IMR-90 (cell line): ENCODE measurements at regions not wholly inside any gene's neighbourhood (a gene's known extent, or its start where the extent isn't known, plus 50 kb on each side); places are given as distances from the start of the nearest gene placed in this dataset.

ENCODE experiments used
- ATAC-seq: fragments of 200-7000 bp; cut with Tn5 transposase; 2 replicates; pipeline ENCODE4 v1.9.1; 2020; ENCODE audit warnings: low read depth, mild to moderate bottlenecking, moderate library complexity
- BruUV-seq: library from RNA; stranded (reverse); fragments of 400-500 nt; replicated peaks from 2 replicates; lab custom pipeline; 2021; lab: Mats Ljungman, UMichigan
- CTCF ChIA-PET: fragments of 300-600 bp; formaldehyde crosslinking; extraction: SDS; loops from one replicate; lab custom pipeline; 2021; ENCODE audit warnings: antibody characterized with exemption; lab: Yijun Ruan, JAX
- POLR2A ChIA-PET: fragments of 300-600 bp; sonication (Branson Sonifier 250); formaldehyde crosslinking; loops from one replicate; lab custom pipeline; 2022; ENCODE audit warnings: antibody characterized with exemption; ENCODE audit not compliant: unreplicated experiment; lab: Charles Lee
- DNase-seq: peaks from one replicate; pipeline ENCODE4 v3.0.0; 2013
- H2AFZ ChIP-seq: replicated peaks from 2 replicates; pipeline ENCODE3; 2013; ENCODE audit warnings: low read length, mild to moderate bottlenecking; ENCODE audit not compliant: poor library complexity
- H2AK5ac ChIP-seq: 2 replicates; pipeline ENCODE4 v1.6.1; 2013; ENCODE audit warnings: low read depth, low read length, inconsistent platforms
- H2AK9ac ChIP-seq: replicated peaks from 2 replicates; pipeline ENCODE3; 2013; ENCODE audit warnings: mild to moderate bottlenecking, low read depth, low read length, moderate library complexity; ENCODE audit not compliant: poor library complexity
- H2BK120ac ChIP-seq: 2 replicates; pipeline ENCODE4 v1.6.1; 2013; ENCODE audit warnings: low read depth, low read length, inconsistent platforms
- H2BK15ac ChIP-seq: 3 replicates; pipeline ENCODE4 v1.6.1; 2013; ENCODE audit warnings: low read depth, low read length, inconsistent platforms
- H2BK20ac ChIP-seq: 2 replicates; pipeline ENCODE4 v1.6.1; 2013; ENCODE audit warnings: low read depth, mild to moderate bottlenecking, inconsistent platforms, low read length, moderate library complexity
- H2BK5ac ChIP-seq: 2 replicates; pipeline ENCODE4 v1.6.1; 2013; ENCODE audit warnings: mild to moderate bottlenecking, low read depth, low read length, inconsistent platforms; ENCODE audit not compliant: poor library complexity, severe bottlenecking
- H3K14ac ChIP-seq: replicated peaks from 2 replicates; pipeline ENCODE4 v1.6.1; 2013; ENCODE audit warnings: low read depth, low read length, inconsistent platforms
- H3K18ac ChIP-seq: 2 replicates; pipeline ENCODE4 v1.6.1; 2013; ENCODE audit warnings: low read depth, low read length, control low read depth
- H3K23ac ChIP-seq: 2 replicates; pipeline ENCODE4 v1.6.1; 2013; ENCODE audit warnings: low read depth, low read length, inconsistent platforms
- H3K27ac ChIP-seq: 2 replicates; pipeline ENCODE4 v1.5.1; 2013; ENCODE audit warnings: mild to moderate bottlenecking, control low read depth, low read length; ENCODE audit not compliant: insufficient read depth
- H3K27me3 ChIP-seq: 2 replicates; pipeline ENCODE4 v1.6.1; 2013; ENCODE audit warnings: low read length; ENCODE audit not compliant: control insufficient read depth, insufficient read depth
- H3K36me3 ChIP-seq: 2 replicates; pipeline ENCODE4 v1.6.1; 2013; ENCODE audit warnings: low read length, mixed read lengths; ENCODE audit not compliant: control insufficient read depth, insufficient read depth
- H3K4ac ChIP-seq: 2 replicates; pipeline ENCODE4 v1.6.1; 2013; ENCODE audit warnings: low read depth, low read length, inconsistent platforms
- H3K4me1 ChIP-seq: 2 replicates; pipeline ENCODE4 v1.6.1; 2013; ENCODE audit warnings: low read length, mixed read lengths; ENCODE audit not compliant: control insufficient read depth, insufficient read depth
- H3K4me2 ChIP-seq: 2 replicates; pipeline ENCODE4 v1.6.1; 2013; ENCODE audit warnings: low read depth, mild to moderate bottlenecking, control low read depth, low read length, moderate library complexity
- H3K4me3 ChIP-seq: 2 replicates; pipeline ENCODE4 v1.5.1; 2013; ENCODE audit warnings: low read depth, mild to moderate bottlenecking, control low read depth, low read length, moderate library complexity; ENCODE audit not compliant: insufficient read depth
- H3K56ac ChIP-seq: 2 replicates; pipeline ENCODE4 v1.6.1; 2013; ENCODE audit warnings: low read length, inconsistent platforms; ENCODE audit not compliant: insufficient read depth; ENCODE audit errors: extremely low read depth
- H3K79me1 ChIP-seq, 2 experiments: 2 replicates each; pipeline ENCODE4 v1.6.1; 2013; ENCODE audit warnings: low read length in 2 of 2, inconsistent platforms in 1 of 2, low read depth in 1 of 2
- H3K9ac ChIP-seq: 2 replicates; pipeline ENCODE4 v1.6.1; 2013; ENCODE audit warnings: low read depth, low read length, control low read depth
- H3K9me1 ChIP-seq: 2 replicates; pipeline ENCODE4 v1.6.1; 2013; ENCODE audit warnings: low read length, inconsistent platforms; ENCODE audit not compliant: insufficient read depth
- H3K9me3 ChIP-seq: 2 replicates; pipeline ENCODE4 v1.6.1; 2013; ENCODE audit warnings: low read length; ENCODE audit not compliant: control insufficient read depth, insufficient read depth
- H4K20me1 ChIP-seq: 2 replicates; pipeline ENCODE4 v1.6.1; 2013; ENCODE audit warnings: low read length, inconsistent platforms; ENCODE audit not compliant: insufficient read depth
- H4K5ac ChIP-seq: 2 replicates; pipeline ENCODE4 v1.6.1; 2013; ENCODE audit warnings: mild to moderate bottlenecking, low read depth, low read length, control low read depth
- H4K8ac ChIP-seq, 2 experiments: 2 replicates each; pipeline ENCODE4 v1.6.1; 2013; ENCODE audit warnings: low read depth in 2 of 2, low read length in 2 of 2, control low read depth in 1 of 2, inconsistent platforms in 1 of 2
- H4K91ac ChIP-seq: 2 replicates; pipeline ENCODE4 v1.6.1; 2013; ENCODE audit warnings: low read depth, low read length, inconsistent platforms; ENCODE audit not compliant: insufficient read depth
- BHLHE40 ChIP-seq: fragments of 150-350 bp; IDR thresholded peaks from 2 replicates; pipeline ENCODE4 v1.6.1; 2016; ENCODE audit warnings: mild to moderate bottlenecking, low read depth, low read length
- CHD1 ChIP-seq: IDR thresholded peaks from 2 replicates; pipeline ENCODE4 v1.6.1; 2012; ENCODE audit warnings: low read depth, low read length, improper control_type of control experiment
- ELK1 ChIP-seq: fragments of 150-350 bp; IDR thresholded peaks from 2 replicates; pipeline ENCODE4 v1.6.1; 2016; ENCODE audit warnings: low read depth, mild to moderate bottlenecking, low read length, moderate library complexity, borderline replicate concordance
- FOS ChIP-seq: fragments of 150-350 bp; IDR thresholded peaks from 2 replicates; pipeline ENCODE4 v1.6.1; 2016; ENCODE audit warnings: low read depth, low read length
- MAFK ChIP-seq: IDR thresholded peaks from 2 replicates; pipeline ENCODE4 v1.6.1; 2012; ENCODE audit warnings: low read depth, low read length, improper control_type of control experiment
- MXI1 ChIP-seq: IDR thresholded peaks from 2 replicates; pipeline ENCODE4 v1.6.1; 2012; ENCODE audit warnings: low read depth, mild to moderate bottlenecking, low read length, moderate library complexity, borderline replicate concordance
- POLR2A ChIP-seq: IDR thresholded peaks from 2 replicates; pipeline ENCODE4 v1.6.1; 2012; ENCODE audit warnings: mild to moderate bottlenecking, low read depth, low read length
- RAD21 ChIP-seq: IDR thresholded peaks from 2 replicates; pipeline ENCODE4 v1.6.1; 2012; ENCODE audit warnings: low read length, improper control_type of control experiment
- RCOR1 ChIP-seq: IDR thresholded peaks from 2 replicates; pipeline ENCODE4 v1.6.1; 2012; ENCODE audit warnings: mild to moderate bottlenecking, low read length, improper control_type of control experiment; ENCODE audit not compliant: insufficient replicate concordance
- SMC3 ChIP-seq: fragments of 150-350 bp; IDR thresholded peaks from 2 replicates; pipeline ENCODE4 v1.6.1; 2016; ENCODE audit warnings: low read depth, mild to moderate bottlenecking, antibody characterized with exemption, low read length, moderate library complexity
- USF2 ChIP-seq: fragments of 150-350 bp; IDR thresholded peaks from 2 replicates; pipeline ENCODE4 v1.6.1; 2017; ENCODE audit warnings: mild to moderate bottlenecking, antibody characterized with exemption, low read length, low read depth
- WGBS, 2 experiments: methylation state at CpG; one replicate each; pipeline versions ENCODE4 v1.1.5 to v1.1.7; 2013; ENCODE audit warnings: missing lambda C conversion rate in 2 of 2; ENCODE audit not compliant: insufficient read length in 1 of 2; ENCODE audit errors: extremely low coverage in 2 of 2; 5-methylcytosine and 5-hydroxymethylcytosine counted together
- dilution Hi-C: fragments of 300-500 bp; cut with HindIII; formaldehyde crosslinking; loops from one replicate; pipeline ENCODE4 v1.14.3; 2018; ENCODE audit warnings: low sequenced_read_pairs; ENCODE audit not compliant: unreplicated experiment
- in situ Hi-C: fragments of 300-500 bp; cut with MboI; formaldehyde crosslinking; loops from 3 replicates; pipeline ENCODE4 v1.14.3; 2019; ENCODE audit warnings: low sequenced_read_pairs, inconsistent platforms, mixed read lengths
- intact Hi-C: fragments of 100-400 bp; cut with micrococcal nuclease; formaldehyde crosslinking; loops from 2 replicates; pipeline ENCODE4 v1.10.0; 2022
- TF ChIP-seq, protein P1 (sequence below): conservative IDR thresholded peaks from 2 replicates; pipeline ENCODE4 v1.5.1; 2012; ENCODE audit warnings: mild to moderate bottlenecking, low read depth, low read length, improper control_type of control experiment

- H3K18ac ChIP-seq, result no peak overlapping the region
- H3K79me1 ChIP-seq, result no peaks in the 10 kb centered on the region
- peak overlapping the region; percentile 0; the same call in 1 of the 2 replicates for H2BK120ac ChIP-seq
- no peak overlapping the region for H3K9ac ChIP-seq
- peak overlapping the region; percentile 37; the same call in 1 of the 2 replicates for H3K4ac ChIP-seq
- BruUV-seq, result no TSS peak
- H3K4me2 ChIP-seq, result no peak overlapping the region
- H2AK9ac ChIP-seq, result no peak overlapping the region
- no peak overlapping the region for H3K23ac ChIP-seq
- H3K14ac ChIP-seq, result no peak overlapping the region
- no peak overlapping the region for H4K91ac ChIP-seq
- no peak overlapping the region for H3K4me3 ChIP-seq
- H2BK5ac ChIP-seq, result peak overlapping the region; percentile 78
- CTCF ChIA-PET, result no interaction called here
- H3K56ac ChIP-seq, result no peak overlapping the region
- H4K8ac ChIP-seq, result 0 out of 4 replicates have a peak overlapping the region, but pooled peaks of 1 of the 2 experiments have one; percentile 14
- H3K9me1 ChIP-seq, result no peaks in the 10 kb centered on the region
- intact Hi-C loops, result loop anchor here (5.0 kb wide), 1 partner anchor 83 kb away; no protein-coding TSS in a partner anchor
- POLR2A ChIA-PET, result no interaction called here
- peak overlapping the region; percentile 39; the same call in 1 of the 2 replicates for H2AK5ac ChIP-seq
- H3K9me3 ChIP-seq, result no peaks in the 10 kb centered on the region
- dilution Hi-C loops, result no loop called here
- H4K5ac ChIP-seq, result no peak overlapping the region; the same call in 1 of the 2 replicates
- no peak for DNase-seq
- no peak for TF ChIP-seq ELK1
- TF ChIP-seq CHD1, result no peak
- no peak for TF ChIP-seq RAD21
- TF ChIP-seq RCOR1, result no peak
- TF ChIP-seq, protein P1, sequence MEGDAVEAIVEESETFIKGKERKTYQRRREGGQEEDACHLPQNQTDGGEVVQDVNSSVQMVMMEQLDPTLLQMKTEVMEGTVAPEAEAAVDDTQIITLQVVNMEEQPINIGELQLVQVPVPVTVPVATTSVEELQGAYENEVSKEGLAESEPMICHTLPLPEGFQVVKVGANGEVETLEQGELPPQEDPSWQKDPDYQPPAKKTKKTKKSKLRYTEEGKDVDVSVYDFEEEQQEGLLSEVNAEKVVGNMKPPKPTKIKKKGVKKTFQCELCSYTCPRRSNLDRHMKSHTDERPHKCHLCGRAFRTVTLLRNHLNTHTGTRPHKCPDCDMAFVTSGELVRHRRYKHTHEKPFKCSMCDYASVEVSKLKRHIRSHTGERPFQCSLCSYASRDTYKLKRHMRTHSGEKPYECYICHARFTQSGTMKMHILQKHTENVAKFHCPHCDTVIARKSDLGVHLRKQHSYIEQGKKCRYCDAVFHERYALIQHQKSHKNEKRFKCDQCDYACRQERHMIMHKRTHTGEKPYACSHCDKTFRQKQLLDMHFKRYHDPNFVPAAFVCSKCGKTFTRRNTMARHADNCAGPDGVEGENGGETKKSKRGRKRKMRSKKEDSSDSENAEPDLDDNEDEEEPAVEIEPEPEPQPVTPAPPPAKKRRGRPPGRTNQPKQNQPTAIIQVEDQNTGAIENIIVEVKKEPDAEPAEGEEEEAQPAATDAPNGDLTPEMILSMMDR, result no peak
- no peak for TF ChIP-seq MXI1
- no peak for TF ChIP-seq BHLHE40
- TF ChIP-seq USF2, result no peak
- TF ChIP-seq FOS, result no peak
- TF ChIP-seq POLR2A, result no peak
- TF ChIP-seq SMC3, result no peak
- TF ChIP-seq MAFK, result no peak
- no peak overlapping the region for H2BK20ac ChIP-seq
- no peak for ATAC-seq
- in situ Hi-C loops, result no loop called here
- 98% methylated on average over 5 of the region's 9 CpGs; no CpG with 5 or more reads in 1 of the 2 experiments for WGBS, 2 experiments
- no peak overlapping the region for H2BK15ac ChIP-seq
- peaks cover 3% of the 10 kb centered on the region for H3K4me1 ChIP-seq
- no peaks in the 10 kb centered on the region for H3K27me3 ChIP-seq
- H4K20me1 ChIP-seq, result no peaks in the 10 kb centered on the region
- H3K27ac ChIP-seq, result no peak overlapping the region
- no peak overlapping the region for H2AFZ ChIP-seq
- H3K36me3 ChIP-seq, result no peaks in the 10 kb centered on the region
These were observed 199.9 kb upstream of the GNAI1 start for GRCh38 chr7:79934727-79935126.
